ENCODE measurements at regions not wholly inside any gene's neighbourhood (a gene's known extent, or its start where the extent isn't known, plus 50 kb on each side); places are given as distances from the start of the nearest gene placed in this dataset.

- peaks cover 7% of the 10 kb centered on the region for H3K27me3 Mint-ChIP-seq
- no peak overlapping the region for H3K27ac Mint-ChIP-seq
- no peak overlapping the region for H3K4me3 Mint-ChIP-seq
- H3K4me1 Mint-ChIP-seq, result no peaks in the 10 kb centered on the region
- no peaks in the 10 kb centered on the region for H3K36me3 Mint-ChIP-seq
- H3K9me3 Mint-ChIP-seq, result peaks cover 0 to 2% (median 0%) of the 10 kb centered on the region in 3 donors
Observed at GRCh38 chr5:143870362-143870761, 58.4 kb downstream of the HMHB1 start.

GRCh38 chr5:143870871-143871632, 59.1 kb downstream of the HMHB1 start:
- H3K9me3 Mint-ChIP-seq, result peaks cover 0 to 2% (median 0%) of the 10 kb centered on the region in 3 donors
- H3K4me1 Mint-ChIP-seq, result no peaks in the 10 kb centered on the region
- H3K27me3 Mint-ChIP-seq, result peaks cover 7% of the 10 kb centered on the region
- no peak overlapping the region for H3K27ac Mint-ChIP-seq
- H3K4me3 Mint-ChIP-seq, result no peak overlapping the region
- no peaks in the 10 kb centered on the region for H3K36me3 Mint-ChIP-seq

- peaks cover 0 to 2% (median 0%) of the 10 kb centered on the region in 3 donors for H3K9me3 Mint-ChIP-seq
- H3K27ac Mint-ChIP-seq, result no peak overlapping the region
- H3K4me1 Mint-ChIP-seq, result no peaks in the 10 kb centered on the region
- H3K27me3 Mint-ChIP-seq, result peaks cover 7% of the 10 kb centered on the region
- H3K36me3 Mint-ChIP-seq, result no peaks in the 10 kb centered on the region
- no peak overlapping the region for H3K4me3 Mint-ChIP-seq
Observed at GRCh38 chr5:143871672-143872071, 59.7 kb downstream of the HMHB1 start.

- H3K36me3 Mint-ChIP-seq, result no peaks in the 10 kb centered on the region
- H3K27ac Mint-ChIP-seq, result no peak overlapping the region
- H3K4me1 Mint-ChIP-seq, result no peaks in the 10 kb centered on the region
- H3K27me3 Mint-ChIP-seq, result peaks cover 12% of the 10 kb centered on the region
- H3K9me3 Mint-ChIP-seq, result no peaks in the 10 kb centered on the region
- H3K4me3 Mint-ChIP-seq, result no peak overlapping the region
Observed at GRCh38 chr5:143874312-143874711, 62.4 kb downstream of the HMHB1 start.

GRCh38 chr5:143877196-143877595, 65.2 kb downstream of the HMHB1 start:
- no peaks in the 10 kb centered on the region for H3K9me3 Mint-ChIP-seq
- H3K36me3 Mint-ChIP-seq, result peaks cover 1% of the 10 kb centered on the region
- H3K4me3 Mint-ChIP-seq, result no peak overlapping the region
- H3K27ac Mint-ChIP-seq, result no peak overlapping the region
- peaks cover 13% of the 10 kb centered on the region for H3K27me3 Mint-ChIP-seq
- no peaks in the 10 kb centered on the region for H3K4me1 Mint-ChIP-seq

GRCh38 chr5:143878430-143878829, 66.5 kb downstream of the HMHB1 start:
- H3K4me3 Mint-ChIP-seq, result no peak overlapping the region
- H3K9me3 Mint-ChIP-seq, result peaks cover 0 to 2% (median 0%) of the 10 kb centered on the region in 3 donors
- peaks cover 1% of the 10 kb centered on the region for H3K36me3 Mint-ChIP-seq
- no peak overlapping the region for H3K27ac Mint-ChIP-seq
- peaks cover 13% of the 10 kb centered on the region for H3K27me3 Mint-ChIP-seq
- no peaks in the 10 kb centered on the region for H3K4me1 Mint-ChIP-seq

GRCh38 chr5:143879646-143880045, 67.7 kb downstream of the HMHB1 start:
- Mint-ChIP-seq H3K36me3 (peaks cover 1% of the 10 kb centered on the region), H3K9me3 (peaks cover 0 to 2% (median 0%) of the 10 kb centered on the region in 3 donors), H3K27ac (no peak overlapping the region)

GRCh38 chr5:143880178-143880577, 68.2 kb downstream of the HMHB1 start:
- Mint-ChIP-seq H3K4me3 (no peak overlapping the region), H3K36me3 (peaks cover 1% of the 10 kb centered on the region), H3K9me3 (peaks cover 0 to 2% (median 0%) of the 10 kb centered on the region in 3 donors)

More at GRCh38 chr5:143879646-143880045, 67.7 kb downstream of the HMHB1 start:
- Mint-ChIP-seq H3K27me3 (peaks cover 6% of the 10 kb centered on the region), H3K4me3 (no peak overlapping the region), H3K4me1 (no peaks in the 10 kb centered on the region)

GRCh38 chr5:143882520-143882919, 70.6 kb downstream of the HMHB1 start:
- H3K27me3 Mint-ChIP-seq, result peaks cover 8% of the 10 kb centered on the region
- peaks cover 0 to 2% (median 0%) of the 10 kb centered on the region in 3 donors for H3K9me3 Mint-ChIP-seq
- peaks cover 1% of the 10 kb centered on the region for H3K36me3 Mint-ChIP-seq
- no peak overlapping the region for H3K27ac Mint-ChIP-seq
- H3K4me3 Mint-ChIP-seq, result no peak overlapping the region
- H3K4me1 Mint-ChIP-seq, result no peaks in the 10 kb centered on the region

More at GRCh38 chr5:143880178-143880577, 68.2 kb downstream of the HMHB1 start:
- no peaks in the 10 kb centered on the region for H3K4me1 Mint-ChIP-seq
- no peak overlapping the region for H3K27ac Mint-ChIP-seq
- H3K27me3 Mint-ChIP-seq, result peaks cover 6% of the 10 kb centered on the region

- no peaks in the 10 kb centered on the region for H3K36me3 Mint-ChIP-seq
- peaks cover 0 to 2% (median 0%) of the 10 kb centered on the region in 3 donors for H3K9me3 Mint-ChIP-seq
- no peak overlapping the region for H3K27ac Mint-ChIP-seq
- no peak overlapping the region for H3K4me3 Mint-ChIP-seq
- H3K4me1 Mint-ChIP-seq, result no peaks in the 10 kb centered on the region
- H3K27me3 Mint-ChIP-seq, result peaks cover 2% of the 10 kb centered on the region
Observed at GRCh38 chr5:143886096-143886495, 74.1 kb downstream of the HMHB1 start.

- H3K9me3 Mint-ChIP-seq, result peaks cover 0 to 4% (median 0%) of the 10 kb centered on the region in 3 donors
- no peak overlapping the region for H3K4me3 Mint-ChIP-seq
- no peaks in the 10 kb centered on the region for H3K36me3 Mint-ChIP-seq
- H3K27ac Mint-ChIP-seq, result no peak overlapping the region
- H3K27me3 Mint-ChIP-seq, result peaks cover 2% of the 10 kb centered on the region
- no peaks in the 10 kb centered on the region for H3K4me1 Mint-ChIP-seq
Observed at GRCh38 chr5:143886651-143887638, 75.0 kb downstream of the HMHB1 start.

GRCh38 chr5:143887903-143888665, 76.1 kb downstream of the HMHB1 start:
- H3K36me3 Mint-ChIP-seq, result no peaks in the 10 kb centered on the region
- H3K27ac Mint-ChIP-seq, result no peak overlapping the region
- peaks cover 0 to 4% (median 0%) of the 10 kb centered on the region in 3 donors for H3K9me3 Mint-ChIP-seq
- no peaks in the 10 kb centered on the region for H3K4me1 Mint-ChIP-seq
- peaks cover 2% of the 10 kb centered on the region for H3K27me3 Mint-ChIP-seq
- H3K4me3 Mint-ChIP-seq, result no peak overlapping the region

GRCh38 chr5:143888912-143889311, 77.0 kb downstream of the HMHB1 start:
- peaks cover 2% of the 10 kb centered on the region for H3K27me3 Mint-ChIP-seq
- no peaks in the 10 kb centered on the region for H3K4me1 Mint-ChIP-seq
- H3K27ac Mint-ChIP-seq, result no peak overlapping the region
- no peaks in the 10 kb centered on the region for H3K36me3 Mint-ChIP-seq
- no peak overlapping the region for H3K4me3 Mint-ChIP-seq
- peaks cover 0 to 2% (median 0%) of the 10 kb centered on the region in 3 donors for H3K9me3 Mint-ChIP-seq

- H3K27ac Mint-ChIP-seq, result no peak overlapping the region
- H3K36me3 Mint-ChIP-seq, result no peaks in the 10 kb centered on the region
- H3K4me3 Mint-ChIP-seq, result no peak overlapping the region
- peaks cover 0 to 2% (median 0%) of the 10 kb centered on the region in 3 donors for H3K9me3 Mint-ChIP-seq
- peaks cover 4% of the 10 kb centered on the region for H3K27me3 Mint-ChIP-seq
- H3K4me1 Mint-ChIP-seq, result no peaks in the 10 kb centered on the region
Observed at GRCh38 chr5:143889986-143890385, 78.0 kb downstream of the HMHB1 start.
